ENCODE measurements at regions not wholly inside any gene's neighbourhood (a gene's known extent, or its start where the extent isn't known, plus 50 kb on each side); places are given as distances from the start of the nearest gene placed in this dataset.

GRCh38 chr13:73168226-73168952 is 109.6 kb downstream of the KLF5 start:
- Histone ChIP-seq H3K9me3 (ENCODE audit: control insufficient read depth, low read length) (no peaks in the 10 kb centered on the region), H3K18ac (ENCODE audit: low read depth in 1 of 2, low read length in 2 of 2) (no peak overlapping the region), H2BK12ac (ENCODE audit: low read length in 2 of 2) (no peak overlapping the region), H3K14ac (ENCODE audit: low read length in 2 of 2) (no peak overlapping the region), H3K4me1 (ENCODE audit: control insufficient read depth, insufficient read depth, low read depth, low read length) (peaks cover 6% of the 10 kb centered on the region), H3K27me3 (ENCODE audit: control insufficient read depth in 1 of 2, insufficient read depth in 1 of 2, low read length in 2 of 2) (no peaks in the 10 kb centered on the region), H4K91ac (ENCODE audit: low read length) (no peak overlapping the region), H2BK5ac (ENCODE audit: low read depth, low read length, poor library complexity, severe bottlenecking) (no peak overlapping the region), H3K4me3 (ENCODE audit: insufficient read depth in 1 of 2, low read depth in 1 of 2, low read length in 2 of 2) (no peak overlapping the region), H3K9ac (ENCODE audit: low read length) (no peak overlapping the region), H2AK5ac (ENCODE audit: low read length, severe bottlenecking) (no peak overlapping the region), H3K79me1 (replicated peaks; ENCODE audit: low read length, poor library complexity, severe bottlenecking) (no peaks in the 10 kb centered on the region), H3K27ac (ENCODE audit: low read length, poor library complexity, severe bottlenecking) (no peak overlapping the region), H3K36me3 (ENCODE audit: control insufficient read depth in 1 of 2, insufficient read depth in 2 of 2, low read depth in 1 of 2, low read length in 2 of 2) (no peaks in the 10 kb centered on the region), H2BK120ac (ENCODE audit: low read depth, low read length) (no peak overlapping the region), H3K23ac (ENCODE audit: low read length in 2 of 2) (no peak overlapping the region), H2AFZ (ENCODE audit: low read depth, low read length) (no peak overlapping the region), H4K8ac (ENCODE audit: low read length) (no peak overlapping the region), H3K4me2 (ENCODE audit: low read length, poor library complexity, severe bottlenecking) (no peak overlapping the region), H3K4ac (ENCODE audit: low read depth in 1 of 2, low read length in 2 of 2) (no peak overlapping the region), H2BK15ac (ENCODE audit: low read depth, poor library complexity, severe bottlenecking) (no peak overlapping the region)
- 83% methylated on average over 1 of the region's 1 CpG for WGBS
- peak; percentile 24 for DNase-seq

DNA sequence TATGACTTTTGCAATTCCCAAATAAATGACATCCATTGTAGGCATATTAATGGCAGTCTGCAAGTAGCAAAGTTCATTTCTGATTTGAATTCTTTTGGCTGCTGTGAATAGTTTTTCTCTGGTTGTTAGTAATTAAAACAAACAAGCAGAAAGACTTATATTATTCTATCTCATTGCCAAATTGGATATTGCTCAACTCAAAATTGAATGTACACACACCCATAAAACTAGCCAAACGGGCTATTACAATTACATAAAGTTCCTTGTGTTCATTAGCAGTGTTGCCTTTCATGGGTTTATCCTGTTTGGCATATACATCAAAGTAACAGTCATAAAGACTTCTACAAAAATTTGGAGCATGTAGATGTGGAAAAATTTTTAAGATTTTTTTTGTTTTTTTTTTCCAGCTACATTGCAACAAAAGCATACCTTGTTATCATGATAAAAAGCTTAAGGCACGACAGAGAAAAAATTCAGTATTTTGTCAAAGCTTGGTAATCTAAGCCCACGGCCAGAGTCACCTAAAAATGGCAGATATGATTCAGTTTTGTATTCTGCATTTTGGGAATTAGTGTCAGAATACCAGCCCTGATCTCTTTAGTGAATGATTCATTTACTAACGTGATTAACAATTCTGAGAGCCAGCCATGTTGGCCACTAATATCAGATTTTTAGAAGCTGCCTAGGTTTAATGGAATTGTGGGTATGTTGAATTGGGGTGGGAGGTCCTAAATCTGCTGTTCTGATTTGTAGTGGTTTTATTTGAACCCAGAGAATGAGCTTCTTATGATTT is 108.4 kb downstream of the KLF5 start:
- Histone ChIP-seq H3K79me1 (replicated peaks; ENCODE audit: low read length, poor library complexity, severe bottlenecking) (no peaks in the 10 kb centered on the region), H2AFZ (ENCODE audit: low read depth, low read length) (no peak overlapping the region), H3K36me3 (ENCODE audit: control insufficient read depth in 1 of 2, insufficient read depth in 2 of 2, low read depth in 1 of 2, low read length in 2 of 2) (no peaks in the 10 kb centered on the region), H3K4me1 (ENCODE audit: control insufficient read depth, insufficient read depth, low read depth, low read length) (peaks cover 2% of the 10 kb centered on the region), H3K4me2 (ENCODE audit: low read length, poor library complexity, severe bottlenecking) (no peak overlapping the region), H3K27me3 (ENCODE audit: control insufficient read depth in 1 of 2, insufficient read depth in 1 of 2, low read length in 2 of 2) (no peaks in the 10 kb centered on the region), H3K23ac (ENCODE audit: low read length in 2 of 2) (no peak overlapping the region), H4K91ac (ENCODE audit: low read length) (no peak overlapping the region), H3K9ac (ENCODE audit: low read length) (no peak overlapping the region), H2BK120ac (ENCODE audit: low read depth, low read length) (no peak overlapping the region), H3K4me3 (ENCODE audit: insufficient read depth in 1 of 2, low read depth in 1 of 2, low read length in 2 of 2) (no peak overlapping the region), H3K14ac (ENCODE audit: low read length in 2 of 2) (no peak overlapping the region), H2BK15ac (ENCODE audit: low read depth, poor library complexity, severe bottlenecking) (no peak overlapping the region), H3K27ac (ENCODE audit: low read length, poor library complexity, severe bottlenecking) (no peak overlapping the region), H3K4ac (ENCODE audit: low read depth in 1 of 2, low read length in 2 of 2) (no peak overlapping the region), H3K18ac (ENCODE audit: low read depth in 1 of 2, low read length in 2 of 2) (no peak overlapping the region), H2AK5ac (ENCODE audit: low read length, severe bottlenecking) (no peak overlapping the region), H3K9me3 (ENCODE audit: control insufficient read depth, low read length) (no peaks in the 10 kb centered on the region), H2BK5ac (ENCODE audit: low read depth, low read length, poor library complexity, severe bottlenecking) (no peak overlapping the region), H2BK12ac (ENCODE audit: low read length in 2 of 2) (no peak overlapping the region), H4K8ac (ENCODE audit: low read length) (no peak overlapping the region)
- WGBS = 97% methylated on average over 3 of the region's 4 CpGs
- no peak for DNase-seq

DNA sequence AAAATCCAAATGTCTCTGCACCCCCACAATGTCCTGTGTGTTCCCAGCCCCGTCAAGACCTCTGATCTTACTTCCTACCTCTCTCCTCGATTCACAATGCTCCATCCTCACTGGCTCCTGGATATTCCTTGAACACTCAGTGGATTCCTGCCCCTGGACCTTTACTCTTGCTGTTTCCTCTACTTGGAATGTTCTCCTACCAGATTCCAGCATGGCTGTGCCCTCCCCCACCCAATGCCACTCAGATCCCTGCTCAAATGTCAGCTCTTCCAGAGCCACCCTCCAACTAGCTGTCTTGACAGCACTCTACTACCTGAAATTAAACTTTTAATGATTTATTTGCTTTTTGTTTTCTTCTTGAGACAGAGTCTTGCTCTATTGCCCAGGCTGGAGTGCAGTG is 107.4 kb downstream of the KLF5 start:
- Histone ChIP-seq H3K18ac (ENCODE audit: low read depth in 1 of 2, low read length in 2 of 2) (no peak overlapping the region), H2BK15ac (ENCODE audit: low read depth, poor library complexity, severe bottlenecking) (no peak overlapping the region), H2AK5ac (ENCODE audit: low read length, severe bottlenecking) (no peak overlapping the region), H3K4me1 (ENCODE audit: control insufficient read depth, insufficient read depth, low read depth, low read length) (no peaks in the 10 kb centered on the region), H3K14ac (ENCODE audit: low read length in 2 of 2) (no peak overlapping the region), H3K9me3 (ENCODE audit: control insufficient read depth, low read length) (no peaks in the 10 kb centered on the region), H3K36me3 (ENCODE audit: control insufficient read depth in 1 of 2, insufficient read depth in 2 of 2, low read depth in 1 of 2, low read length in 2 of 2) (no peaks in the 10 kb centered on the region), H3K23ac (ENCODE audit: low read length in 2 of 2) (no peak overlapping the region), H3K27me3 (ENCODE audit: control insufficient read depth in 1 of 2, insufficient read depth in 1 of 2, low read length in 2 of 2) (no peaks in the 10 kb centered on the region), H3K79me1 (replicated peaks; ENCODE audit: low read length, poor library complexity, severe bottlenecking) (no peaks in the 10 kb centered on the region), H4K91ac (ENCODE audit: low read length) (no peak overlapping the region), H3K4me3 (ENCODE audit: insufficient read depth in 1 of 2, low read depth in 1 of 2, low read length in 2 of 2) (no peak overlapping the region), H2BK5ac (ENCODE audit: low read depth, low read length, poor library complexity, severe bottlenecking) (no peak overlapping the region), H3K27ac (ENCODE audit: low read length, poor library complexity, severe bottlenecking) (no peak overlapping the region), H3K4ac (ENCODE audit: low read depth in 1 of 2, low read length in 2 of 2) (no peak overlapping the region), H2BK120ac (ENCODE audit: low read depth, low read length) (no peak overlapping the region), H2BK12ac (ENCODE audit: low read length in 2 of 2) (no peak overlapping the region), H3K9ac (ENCODE audit: low read length) (no peak overlapping the region), H4K8ac (ENCODE audit: low read length) (no peak overlapping the region), H3K4me2 (ENCODE audit: low read length, poor library complexity, severe bottlenecking) (no peak overlapping the region), H2AFZ (ENCODE audit: low read depth, low read length) (no peak overlapping the region)
- WGBS = 85% methylated on average over 2 of the region's 2 CpGs
- no peak for DNase-seq

All from mesenchymal stem cell (in vitro differentiated cells and primary cell).